GM18499 (cell line): ENCODE measurements at regions not wholly inside any gene's neighbourhood (a gene's known extent, or its start where the extent isn't known, plus 50 kb on each side); places are given as distances from the start of the nearest gene placed in this dataset.
"Not testable (repeated sequence)": the region's sequence is repeated elsewhere in the genome, so short reads cannot be mapped to it uniquely, and the experiment has no call there.

Source experiments
- ATAC-seq: cut with Tn5 transposase; IDR thresholded peaks from one replicate; pipeline ENCODE4 v1.9.1; 2021; ENCODE audit warnings: moderate number of reproducible peaks; ENCODE audit not compliant: insufficient read depth, unreplicated experiment

- ATAC-seq: no peak
These were observed 75.6 kb upstream of the GRIN3A start for GRCh38 chr9:101814064-101814463.

- not testable (repeated sequence) for ATAC-seq
These were observed 69.4 kb upstream of the GRIN3A start for GRCh38 chr9:101807879-101808278.

GRCh38 chr9:101796044-101796443 is 57.6 kb upstream of the GRIN3A start:
- no peak for ATAC-seq

GRCh38 chr9:101795147-101795546 is 56.7 kb upstream of the GRIN3A start:
- no peak for ATAC-seq

- ATAC-seq: no peak
These were observed 54.0 kb upstream of the GRIN3A start for GRCh38 chr9:101792475-101792874.

GRCh38 chr9:101791938-101792337 is 53.5 kb upstream of the GRIN3A start:
- ATAC-seq: no peak

- ATAC-seq: no peak
These were observed 53.1 kb upstream of the GRIN3A start for GRCh38 chr9:101791533-101791932.
